ENCODE measurements at regions not wholly inside any gene's neighbourhood (a gene's known extent, or its start where the extent isn't known, plus 50 kb on each side); places are given as distances from the start of the nearest gene placed in this dataset.

- no peaks in the 10 kb centered on the region for H4K20me1 ChIP-seq (ENCODE audit: insufficient read depth, low read length)
- H3K4me1 ChIP-seq (ENCODE audit: low read length) = no peaks in the 10 kb centered on the region
- no peak for TF ChIP-seq EZH2 (optimal IDR thresholded peaks at IDR 0.05; ENCODE audit: low read depth, low read length)
- no peak overlapping the region for H3K4me3 ChIP-seq (ENCODE audit: low read length)
- H3K9me2 ChIP-seq (replicated peaks; ENCODE audit: insufficient read depth, low read length) = no peaks in the 10 kb centered on the region
- no peaks in the 10 kb centered on the region for H3K36me3 ChIP-seq (replicated peaks; ENCODE audit: insufficient read depth, low read length)
- no peak overlapping the region for H3K9ac ChIP-seq (ENCODE audit: low read length)
- no peak overlapping the region for H2AFZ ChIP-seq (ENCODE audit: low read length)
- H3K79me2 ChIP-seq (ENCODE audit: low read length) = no peaks in the 10 kb centered on the region
- no peak overlapping the region for H3K27ac ChIP-seq (ENCODE audit: low read length)
- H3F3A ChIP-seq (ENCODE audit: insufficient read depth, low read length) = no peaks in the 10 kb centered on the region
- no peaks in the 10 kb centered on the region for H3K27me3 ChIP-seq (replicated peaks; ENCODE audit: insufficient read depth, low read length)
- H3K9me3 ChIP-seq (replicated peaks; ENCODE audit: insufficient read depth, low read length) = no peaks in the 10 kb centered on the region
- H3K4me2 ChIP-seq (ENCODE audit: low read depth, low read length) = no peak overlapping the region
- no peak for DNase-seq
Measured at GRCh38 chr5:17114715-17115599, 102.5 kb upstream of the BASP1 start.

GRCh38 chr5:17115855-17116254 lies 101.6 kb upstream of the BASP1 start:
- H3K27me3 ChIP-seq (replicated peaks; ENCODE audit: insufficient read depth, low read length) = no peaks in the 10 kb centered on the region
- TF ChIP-seq EZH2 (optimal IDR thresholded peaks at IDR 0.05; ENCODE audit: low read depth, low read length) (no peak), CTCF (IDR thresholded peaks at IDR 0.05; ENCODE audit: low read length) (no peak), EZH2phosphoT487 (IDR thresholded peaks at IDR 0.05; ENCODE audit: low read length) (no peak)
- no peak overlapping the region for H3K27ac ChIP-seq (ENCODE audit: low read length)
- H3K9me3 ChIP-seq (replicated peaks; ENCODE audit: insufficient read depth, low read length) = no peaks in the 10 kb centered on the region
- no peak overlapping the region for H3K4me2 ChIP-seq (ENCODE audit: low read depth, low read length)
- H3K36me3 ChIP-seq (replicated peaks; ENCODE audit: insufficient read depth, low read length) = no peaks in the 10 kb centered on the region
- H3K9ac ChIP-seq (ENCODE audit: low read length) = no peak overlapping the region
- no peak overlapping the region for H3K4me3 ChIP-seq (ENCODE audit: low read length)
- no peak overlapping the region for H2AFZ ChIP-seq (ENCODE audit: low read length)
- H3K4me1 ChIP-seq (ENCODE audit: low read length) = no peaks in the 10 kb centered on the region
- H4K20me1 ChIP-seq (ENCODE audit: insufficient read depth, low read length) = no peaks in the 10 kb centered on the region
- no peak for DNase-seq
- H3K79me2 ChIP-seq (ENCODE audit: low read length) = no peaks in the 10 kb centered on the region
- no peaks in the 10 kb centered on the region for H3K9me2 ChIP-seq (replicated peaks; ENCODE audit: insufficient read depth, low read length)
- no peaks in the 10 kb centered on the region for H3F3A ChIP-seq (ENCODE audit: insufficient read depth, low read length)

GRCh38 chr5:17118631-17119030 lies 98.8 kb upstream of the BASP1 start:
- H3F3A ChIP-seq (ENCODE audit: insufficient read depth, low read length) = no peaks in the 10 kb centered on the region
- H3K4me3 ChIP-seq (ENCODE audit: low read length) = no peak overlapping the region
- H3K9me2 ChIP-seq (replicated peaks; ENCODE audit: insufficient read depth, low read length) = no peaks in the 10 kb centered on the region
- no peaks in the 10 kb centered on the region for H4K20me1 ChIP-seq (ENCODE audit: insufficient read depth, low read length)
- no peaks in the 10 kb centered on the region for H3K4me1 ChIP-seq (ENCODE audit: low read length)
- H3K4me2 ChIP-seq (ENCODE audit: low read depth, low read length) = no peak overlapping the region
- TF ChIP-seq EZH2phosphoT487 (IDR thresholded peaks at IDR 0.05; ENCODE audit: low read length) (no peak), CTCF (IDR thresholded peaks at IDR 0.05; ENCODE audit: low read length) (no peak), EZH2 (optimal IDR thresholded peaks at IDR 0.05; ENCODE audit: low read depth, low read length) (no peak)
- no peak for DNase-seq
- H2AFZ ChIP-seq (ENCODE audit: low read length) = no peak overlapping the region
- H3K9me3 ChIP-seq (replicated peaks; ENCODE audit: insufficient read depth, low read length) = no peaks in the 10 kb centered on the region
- H3K36me3 ChIP-seq (replicated peaks; ENCODE audit: insufficient read depth, low read length) = no peaks in the 10 kb centered on the region
- H3K9ac ChIP-seq (ENCODE audit: low read length) = no peak overlapping the region
- no peak overlapping the region for H3K27ac ChIP-seq (ENCODE audit: low read length)
- no peaks in the 10 kb centered on the region for H3K79me2 ChIP-seq (ENCODE audit: low read length)
- H3K27me3 ChIP-seq (replicated peaks; ENCODE audit: insufficient read depth, low read length) = no peaks in the 10 kb centered on the region

- no peaks in the 10 kb centered on the region for H3K9me3 ChIP-seq (replicated peaks; ENCODE audit: insufficient read depth, low read length)
- TF ChIP-seq EZH2 (optimal IDR thresholded peaks at IDR 0.05; ENCODE audit: low read depth, low read length) (no peak), CTCF (IDR thresholded peaks at IDR 0.05; ENCODE audit: low read length) (no peak), EZH2phosphoT487 (IDR thresholded peaks at IDR 0.05; ENCODE audit: low read length) (no peak)
- DNase-seq = no peak
- no peaks in the 10 kb centered on the region for H3F3A ChIP-seq (ENCODE audit: insufficient read depth, low read length)
- H3K4me3 ChIP-seq (ENCODE audit: low read length) = no peak overlapping the region
- no peaks in the 10 kb centered on the region for H3K79me2 ChIP-seq (ENCODE audit: low read length)
- no peak overlapping the region for H3K9ac ChIP-seq (ENCODE audit: low read length)
- no peak overlapping the region for H3K27ac ChIP-seq (ENCODE audit: low read length)
- no peaks in the 10 kb centered on the region for H3K27me3 ChIP-seq (replicated peaks; ENCODE audit: insufficient read depth, low read length)
- no peaks in the 10 kb centered on the region for H3K36me3 ChIP-seq (replicated peaks; ENCODE audit: insufficient read depth, low read length)
- H3K9me2 ChIP-seq (replicated peaks; ENCODE audit: insufficient read depth, low read length) = no peaks in the 10 kb centered on the region
- no peak overlapping the region for H2AFZ ChIP-seq (ENCODE audit: low read length)
- H4K20me1 ChIP-seq (ENCODE audit: insufficient read depth, low read length) = no peaks in the 10 kb centered on the region
- no peak overlapping the region for H3K4me2 ChIP-seq (ENCODE audit: low read depth, low read length)
- no peaks in the 10 kb centered on the region for H3K4me1 ChIP-seq (ENCODE audit: low read length)
Measured at GRCh38 chr5:17120209-17120608, 97.2 kb upstream of the BASP1 start.
